K562 (cell line): ENCODE measurements at regions not wholly inside any gene's neighbourhood (a gene's known extent, or its start where the extent isn't known, plus 50 kb on each side); places are given as distances from the start of the nearest gene placed in this dataset.

Experiments used
- ATAC-seq: fragments of 200-7000 bp; cut with Tn5 transposase; 3 replicates; pipeline ENCODE4 v1.9.1; 2020; ENCODE audit warnings: moderate library complexity
- BruUV-seq: library from RNA; stranded (reverse); fragments of 400-500 nt; replicated peaks from 2 replicates; lab custom pipeline; 2021; lab: Mats Ljungman, UMichigan
- CTCF ChIA-PET: fragments of 300-600 bp; formaldehyde crosslinking; extraction: SDS; loops from one replicate; lab custom pipeline; 2021; ENCODE audit warnings: low intra/inter-chr PET ratio; lab: Yijun Ruan, JAX
- POLR2A ChIA-PET: fragments of 300-600, 350-650 bp; sonication (Branson Sonifier 250); formaldehyde crosslinking; extraction: SDS; loops from one replicate; lab custom pipeline; 2021; ENCODE audit warnings: antibody characterized with exemption, inconsistent platforms; lab: Yijun Ruan, JAX
- DNase-seq, 4 experiments: peaks; one replicate each; pipeline versions ENCODE4 v3.0.0 to v3.0.0-alpha.2; 2011 to 2018; ENCODE audit warnings: low spot score in 3 of 4, mixed read lengths in 3 of 4; ENCODE audit errors: extremely low read depth in 1 of 4
- FAIRE-seq: peaks from 2 replicates; lab custom pipeline; 2011; peaks lifted over from hg19 to GRCh38; lab: Jason Lieb, UNC
- H2AFZ ChIP-seq: 2 replicates; pipeline ENCODE4 v1.6.0; 2011; ENCODE audit warnings: low read depth, low read length, control low read depth, inconsistent platforms
- H3K27ac ChIP-seq: fragments of 200-600 bp; 3 replicates; pipeline ENCODE4 v1.8.0; 2011; ENCODE audit warnings: low read depth, mild to moderate bottlenecking, control low read depth, inconsistent platforms, low read length, moderate library complexity, mixed read lengths; ENCODE audit errors: extremely low read depth
- H3K27me3 ChIP-seq, 2 experiments: fragments of 300-600 bp in 1 of 2; 2 replicates in 1 of 2; 3 replicates in 1 of 2; pipeline versions ENCODE4 v1.6.0 to v1.8.0; 2011; ENCODE audit warnings: inconsistent platforms in 2 of 2, low read length in 2 of 2, mild to moderate bottlenecking in 1 of 2, mixed read lengths in 1 of 2, moderate library complexity in 1 of 2; ENCODE audit not compliant: control insufficient read depth in 2 of 2, insufficient read depth in 2 of 2
- H3K36me3 ChIP-seq: fragments of 300-600 bp; 3 replicates; pipeline ENCODE4 v1.8.0; 2011; ENCODE audit warnings: mild to moderate bottlenecking, low read length, inconsistent platforms; ENCODE audit not compliant: control insufficient read depth, insufficient read depth
- H3K4me1 ChIP-seq, 2 experiments: fragments of 200-600 bp in 1 of 2; replicated peaks in 1 of 2; 2 replicates in 1 of 2; 3 replicates in 1 of 2; pipeline versions ENCODE4 v1.5.1 to v1.8.0; 2011; ENCODE audit warnings: inconsistent platforms in 2 of 2, low read length in 2 of 2, mild to moderate bottlenecking in 1 of 2, mixed read lengths in 1 of 2, moderate library complexity in 1 of 2; ENCODE audit not compliant: control insufficient read depth in 2 of 2, insufficient read depth in 2 of 2
- H3K4me2 ChIP-seq: 2 replicates; pipeline ENCODE4 v1.6.1; 2011; ENCODE audit warnings: low read length, control low read depth, inconsistent platforms, mixed read lengths; ENCODE audit not compliant: insufficient read depth
- H3K4me3 ChIP-seq: fragments of 200-600 bp; sonication (generic), shearing (Covaris generic); 2 replicates; pipeline ENCODE4 v1.5.1; 2016; ENCODE audit warnings: control low read depth, inconsistent platforms
- H3K79me2 ChIP-seq: fragments of 200-600 bp; 3 replicates; pipeline ENCODE4 v1.8.0; 2011; ENCODE audit warnings: low read length, inconsistent platforms; ENCODE audit not compliant: control insufficient read depth, insufficient read depth
- H3K9ac ChIP-seq, 2 experiments: 2 replicates each; pipeline versions ENCODE4 v1.6.0 to v1.6.1; 2011; ENCODE audit warnings: low read depth in 2 of 2, low read length in 2 of 2, control low read depth in 1 of 2, inconsistent platforms in 1 of 2, mild to moderate bottlenecking in 1 of 2, mixed read lengths in 1 of 2; ENCODE audit not compliant: insufficient read depth in 1 of 2
- H3K9me1 ChIP-seq: one replicate; pipeline ENCODE4 v1.6.0; 2011; ENCODE audit warnings: inconsistent platforms, mild to moderate bottlenecking, low read length, moderate library complexity; ENCODE audit not compliant: control insufficient read depth, insufficient read depth
- H3K9me3 ChIP-seq: replicated peaks from 2 replicates; pipeline ENCODE4 v1.5.1; 2011; ENCODE audit warnings: low read depth, low read length, inconsistent platforms; ENCODE audit not compliant: control insufficient read depth, insufficient read depth
- H4K20me1 ChIP-seq: replicated peaks from 2 replicates; pipeline ENCODE4 v1.6.1; 2011; ENCODE audit warnings: low read length, inconsistent platforms, mixed read lengths; ENCODE audit not compliant: control insufficient read depth, insufficient read depth
- HDAC8 ChIP-seq: fragments of 450-650 bp; IDR thresholded peaks from 2 replicates; pipeline ENCODE4 v1.6.1; 2016; ENCODE audit warnings: mild to moderate bottlenecking, missing genetic modification characterization, moderate library complexity, missing compliant biosample characterization
- KAT8 ChIP-seq: fragments of 450-650 bp; IDR thresholded peaks from 2 replicates; pipeline ENCODE4 v1.6.1; 2016; ENCODE audit warnings: low read depth, mild to moderate bottlenecking
- NR0B1 ChIP-seq: fragments of 450-650 bp; IDR thresholded peaks from one replicate; pipeline ENCODE4 v1.6.1; 2018; ENCODE audit warnings: mild to moderate bottlenecking, moderate library complexity; ENCODE audit not compliant: partially characterized antibody
- OTX1 ChIP-seq: fragments of 450-650 bp; formaldehyde crosslinking; IDR thresholded peaks from 2 replicates; pipeline ENCODE4 v1.4.0; 2022; ENCODE audit warnings: mild to moderate bottlenecking
- REST ChIP-seq, 2 experiments: fragments of 450-650 bp; formaldehyde crosslinking in 1 of 2; IDR thresholded peaks; 2 replicates each; pipeline versions ENCODE4 v1.4.0 to v1.6.1; 2014 to 2020; ENCODE audit warnings: mild to moderate bottlenecking in 2 of 2, borderline replicate concordance in 1 of 2, low read depth in 1 of 2
- TCF15 ChIP-seq: fragments of 250-450 bp; sonication (Bioruptor Pico); IDR thresholded peaks from 2 replicates; pipeline ENCODE4 v1.8.0; 2022; ENCODE audit warnings: moderate library complexity, mild to moderate bottlenecking, inconsistent platforms
- TEAD4 ChIP-seq, 2 experiments: sonication (generic) in 1 of 2; formaldehyde crosslinking in 1 of 2; IDR thresholded peaks; 2 replicates each; pipeline versions ENCODE4 v1.6.1 to v1.8.0; 2012 to 2022; ENCODE audit warnings: borderline replicate concordance in 1 of 2, inconsistent platforms in 1 of 2, low read length in 1 of 2, mild to moderate bottlenecking in 1 of 2, missing genetic modification reagents in 1 of 2
- ZHX1 ChIP-seq: fragments of 150-350 bp; conservative IDR thresholded peaks from 2 replicates; pipeline ENCODE4 v1.6.1; 2014; ENCODE audit warnings: low read length
- ZNF253 ChIP-seq: fragments of 250-450 bp; sonication (Bioruptor Pico); conservative IDR thresholded peaks from 2 replicates; pipeline ENCODE4 v1.6.1; 2021; ENCODE audit warnings: mild to moderate bottlenecking
- WGBS: fragments of 100-300 bp; shearing (Covaris generic); methylation state at CpG from one replicate; pipeline ENCODE4 v1.1.6; 2016; ENCODE audit warnings: low coverage, mixed read lengths; ENCODE audit not compliant: insufficient coverage; ENCODE audit errors: missing lambda C conversion rate; 5-methylcytosine and 5-hydroxymethylcytosine counted together
- in situ Hi-C: fragments of 300-500 bp; cut with MboI; formaldehyde crosslinking; loops from 4 replicates; pipeline ENCODE4 v1.15.0; 2018; ENCODE audit warnings: inconsistent platforms, mixed read lengths
- intact Hi-C: fragments of 100-400 bp; cut with micrococcal nuclease; formaldehyde crosslinking; loops from 2 replicates; pipeline ENCODE4 v1.14.2; 2022

GRCh38 chr9:105855987-105856386 is 161.6 kb downstream of the TMEM38B start:
- CTCF ChIA-PET, result no interaction called here
- BruUV-seq, result no TSS peak
- ATAC-seq (no peak), DNase-seq (no peak), FAIRE-seq (no peak)
- Histone ChIP-seq H3K4me1 (peaks cover 0 to 3% of the 10 kb centered on the region in 2 experiments; a peak in 1 of 5 replicates), H3K4me2 (no peak overlapping the region), H3K27me3 (no peaks in the 10 kb centered on the region), H3K27ac (no peak overlapping the region), H3K9me1 (no peaks in the 10 kb centered on the region), H3K9ac (no peak overlapping the region), H2AFZ (no peak overlapping the region), H4K20me1 (no peaks in the 10 kb centered on the region), H3K9me3 (no peaks in the 10 kb centered on the region), H3K79me2 (no peaks in the 10 kb centered on the region), H3K36me3 (no peaks in the 10 kb centered on the region), H3K4me3 (no peak overlapping the region)
- intact Hi-C loops (no loop called here), in situ Hi-C loops (no loop called here)
- POLR2A ChIA-PET, result no interaction called here
- 3% methylated on average over 3 of the region's 3 CpGs for WGBS
- TF ChIP-seq ZNF253, result no peak
- TF ChIP-seq REST (IDR thresholded peaks at IDR 0.05; ENCODE audit: borderline replicate concordance), result no peak
- TF ChIP-seq REST (CRISPR knock-in tag; IDR thresholded peaks at IDR 0.05; ENCODE audit: low read depth), result no peak
- no peak for TF ChIP-seq HDAC8 (tag)
- TF ChIP-seq TEAD4 (IDR thresholded peaks at IDR 0.05; ENCODE audit: low read length), result no peak
- no peak for TF ChIP-seq TEAD4 (CRISPR knock-in tag; IDR thresholded peaks at IDR 0.05; ENCODE audit: borderline replicate concordance)
- no peak for TF ChIP-seq NR0B1
- no peak for TF ChIP-seq KAT8
- no peak for TF ChIP-seq ZHX1
- no peak for TF ChIP-seq OTX1 (CRISPR knock-in tag)
- no peak for TF ChIP-seq TCF15 (CRISPR knock-in tag)
